H1 (cell line): ENCODE measurements at regions not wholly inside any gene's neighbourhood (a gene's known extent, or its start where the extent isn't known, plus 50 kb on each side); places are given as distances from the start of the nearest gene placed in this dataset.

ENCODE experiments used
- CTCF ChIA-PET: fragments of 300-600 bp; sonication (Branson Sonifier 250); formaldehyde crosslinking; loops from one replicate; lab custom pipeline; 2021; ENCODE audit not compliant: partially characterized antibody; lab: Charles Lee
- POLR2A ChIA-PET: fragments of 300-600 bp; sonication (Branson Sonifier 250); formaldehyde crosslinking; loops from one replicate; lab custom pipeline; 2021; ENCODE audit warnings: inconsistent platforms; ENCODE audit not compliant: partially characterized antibody; lab: Charles Lee
- DNase-seq, 2 experiments: peaks; one replicate each; pipeline versions ENCODE4 v3.0.0 to v3.0.0-alpha.2; 2010 to 2022; ENCODE audit warnings: low spot score in 2 of 2, low read depth in 1 of 2, mixed read lengths in 1 of 2
- FAIRE-seq: peaks from 2 replicates; lab custom pipeline; 2011; peaks lifted over from hg19 to GRCh38; lab: Jason Lieb, UNC
- H2AFZ ChIP-seq: 2 replicates; pipeline ENCODE4 v1.8.1; 2012; ENCODE audit warnings: low read length, inconsistent platforms
- H2AK5ac ChIP-seq: 2 replicates; pipeline ENCODE4 v1.6.1; 2013; ENCODE audit warnings: low read depth, low read length
- H2BK120ac ChIP-seq: replicated peaks from 2 replicates; pipeline ENCODE3; 2013; ENCODE audit warnings: low read depth, low read length, inconsistent platforms
- H2BK12ac ChIP-seq: 2 replicates; pipeline ENCODE4 v1.6.1; 2013; ENCODE audit warnings: low read depth, low read length
- H2BK15ac ChIP-seq: 2 replicates; pipeline ENCODE4 v1.6.1; 2013; ENCODE audit warnings: low read length
- H2BK20ac ChIP-seq: 2 replicates; pipeline ENCODE4 v1.6.1; 2013; ENCODE audit warnings: low read length
- H2BK5ac ChIP-seq: 2 replicates; pipeline ENCODE4 v1.6.1; 2013; ENCODE audit warnings: low read depth, low read length
- H3K14ac ChIP-seq: 2 replicates; pipeline ENCODE4 v1.6.1; 2013; ENCODE audit warnings: inconsistent platforms; ENCODE audit not compliant: insufficient read length
- H3K18ac ChIP-seq: 2 replicates; pipeline ENCODE4 v1.6.1; 2013; ENCODE audit warnings: low read length; ENCODE audit errors: extremely low read depth
- H3K23ac ChIP-seq: 2 replicates; pipeline ENCODE4 v1.6.1; 2013; ENCODE audit warnings: inconsistent platforms; ENCODE audit not compliant: insufficient read length
- H3K23me2 ChIP-seq: 2 replicates; pipeline ENCODE4 v1.6.1; 2013; ENCODE audit warnings: low read depth, low read length
- H3K27ac ChIP-seq: 2 replicates; pipeline ENCODE4 v1.6.1; 2011; ENCODE audit warnings: low read depth, low read length, inconsistent platforms
- H3K27me3 ChIP-seq, 4 experiments: replicated peaks in 1 of 4; 1 replicate in 1 of 4; 2 replicates in 3 of 4; pipeline versions ENCODE4 v1.6.1 to v1.8.1; 2011 to 2013; ENCODE audit warnings: low read length in 3 of 4, mild to moderate bottlenecking in 3 of 4, inconsistent platforms in 2 of 4, mixed read lengths in 2 of 4, moderate library complexity in 1 of 4; ENCODE audit not compliant: control insufficient read depth in 3 of 4, insufficient read depth in 3 of 4; ENCODE audit errors: extremely low read depth in 1 of 4
- H3K36me3 ChIP-seq, 4 experiments: 2 replicates each; pipeline versions ENCODE4 v1.6.1 to v1.8.1; 2011 to 2013; ENCODE audit warnings: mild to moderate bottlenecking in 4 of 4, low read length in 3 of 4, moderate library complexity in 2 of 4, control low read depth in 1 of 4, inconsistent platforms in 1 of 4; ENCODE audit not compliant: insufficient read depth in 4 of 4, control insufficient read depth in 2 of 4
- H3K4ac ChIP-seq: replicated peaks from 2 replicates; pipeline ENCODE3; 2013; ENCODE audit warnings: low read length, low read depth, mixed read lengths, inconsistent platforms; ENCODE audit not compliant: insufficient read length
- H3K4me1 ChIP-seq, 4 experiments: replicated peaks in 1 of 4; 1 replicate in 1 of 4; 2 replicates in 3 of 4; pipeline versions ENCODE4 v1.6.1 to v1.8.1; 2011 to 2013; ENCODE audit warnings: low read length in 3 of 4, inconsistent platforms in 2 of 4, mixed read lengths in 1 of 4; ENCODE audit not compliant: insufficient read depth in 4 of 4, control insufficient read depth in 3 of 4
- H3K4me2 ChIP-seq, 2 experiments: 2 replicates each; pipeline versions ENCODE4 v1.6.1 to v1.8.1; 2011 to 2013; ENCODE audit warnings: low read depth in 2 of 2, low read length in 2 of 2, control low read depth in 1 of 2, inconsistent platforms in 1 of 2, mild to moderate bottlenecking in 1 of 2; ENCODE audit not compliant: insufficient read depth in 1 of 2
- H3K4me3 ChIP-seq, 4 experiments: fragments of 200-600, 300-600 bp in 1 of 4; sonication (generic), shearing (Covaris generic), sonication (Bioruptor Twin) in 1 of 4; 2 replicates each; pipeline versions ENCODE4 v1.5.1 to v1.8.1; 2011 to 2016; ENCODE audit warnings: low read length in 4 of 4, low read depth in 3 of 4, control low read depth in 2 of 4, inconsistent platforms in 2 of 4, mild to moderate bottlenecking in 2 of 4, mixed read lengths in 1 of 4, moderate library complexity in 1 of 4; ENCODE audit not compliant: insufficient read depth in 2 of 4; ENCODE audit errors: extremely low read depth in 1 of 4
- H3K56ac ChIP-seq: replicated peaks from 2 replicates; pipeline ENCODE3; 2013; ENCODE audit warnings: low read depth, mild to moderate bottlenecking, mixed read lengths, low read length, inconsistent platforms; ENCODE audit not compliant: insufficient read length
- H3K79me1 ChIP-seq: 2 replicates; pipeline ENCODE4 v1.6.1; 2013; ENCODE audit warnings: low read depth, low read length, control low read depth
- H3K79me2 ChIP-seq, 2 experiments: 2 replicates each; pipeline versions ENCODE4 v1.6.1 to v1.8.1; 2012 to 2013; ENCODE audit warnings: low read length in 2 of 2, mild to moderate bottlenecking in 2 of 2, inconsistent platforms in 1 of 2; ENCODE audit not compliant: insufficient read depth in 2 of 2, control insufficient read depth in 1 of 2
- H3K9ac ChIP-seq, 4 experiments: replicated peaks in 1 of 4; 1 replicate in 1 of 4; 2 replicates in 3 of 4; pipeline versions ENCODE4 v1.6.1 to v1.8.1; 2011 to 2013; ENCODE audit warnings: low read depth in 3 of 4, low read length in 3 of 4, control low read depth in 2 of 4, mild to moderate bottlenecking in 2 of 4, moderate library complexity in 2 of 4, inconsistent platforms in 1 of 4; ENCODE audit errors: extremely low read depth in 1 of 4
- H3K9me3 ChIP-seq, 2 experiments: 2 replicates each; pipeline versions ENCODE4 v1.6.1 to v1.8.1; 2012 to 2013; ENCODE audit warnings: mild to moderate bottlenecking in 2 of 2, moderate library complexity in 2 of 2, control low read depth in 1 of 2, inconsistent platforms in 1 of 2, low read depth in 1 of 2, low read length in 1 of 2, mixed read lengths in 1 of 2; ENCODE audit not compliant: insufficient read depth in 2 of 2
- H4K20me1 ChIP-seq, 2 experiments: replicated peaks in 1 of 2; 2 replicates each; pipeline versions ENCODE3 to v1.8.1; 2011 to 2013; ENCODE audit warnings: inconsistent platforms in 2 of 2, low read length in 2 of 2, mild to moderate bottlenecking in 1 of 2; ENCODE audit not compliant: insufficient read depth in 2 of 2, control insufficient read depth in 1 of 2
- H4K5ac ChIP-seq: 2 replicates; pipeline ENCODE4 v1.6.1; 2013; ENCODE audit warnings: low read length, low read depth, mixed read lengths, inconsistent platforms; ENCODE audit not compliant: insufficient read length
- H4K8ac ChIP-seq: 2 replicates; pipeline ENCODE4 v1.8.0; 2013; ENCODE audit warnings: mild to moderate bottlenecking, moderate library complexity, low read length, inconsistent platforms; ENCODE audit not compliant: insufficient read depth; ENCODE audit errors: extremely low read depth
- H4K91ac ChIP-seq: replicated peaks from 2 replicates; pipeline ENCODE3; 2013; ENCODE audit warnings: low read length, mixed read lengths, inconsistent platforms; ENCODE audit not compliant: insufficient read length
- ASH2L ChIP-seq: fragments of 200-600, 300-600 bp; sonication (generic); IDR thresholded peaks from one replicate; pipeline ENCODE4 v1.7.1; 2017; ENCODE audit warnings: low read length
- BACH1 ChIP-seq: IDR thresholded peaks from 2 replicates; pipeline ENCODE4 v1.6.1; 2012; ENCODE audit warnings: low read length, improper control_type of control experiment
- BRCA1 ChIP-seq: IDR thresholded peaks from 2 replicates; pipeline ENCODE4 v1.6.1; 2012; ENCODE audit warnings: low read depth, low read length, improper control_type of control experiment
- CBX5 ChIP-seq: fragments of 300-800, 300-1000 bp; sonication (generic); IDR thresholded peaks from 2 replicates; pipeline ENCODE4 v1.7.1; 2016; ENCODE audit warnings: antibody characterized with exemption, low read length, low read depth
- FOSL1 ChIP-seq: IDR thresholded peaks from 2 replicates; pipeline ENCODE4 v1.6.1; 2011; ENCODE audit warnings: mild to moderate bottlenecking, low read depth, low read length, moderate library complexity; ENCODE audit not compliant: insufficient read depth
- NANOG ChIP-seq: IDR thresholded peaks from 2 replicates; pipeline ENCODE4 v1.6.1; 2011; ENCODE audit warnings: low read length, low read depth, mild to moderate bottlenecking, inconsistent platforms; ENCODE audit not compliant: insufficient read depth, poor library complexity, severe bottlenecking
- NRF1 ChIP-seq: IDR thresholded peaks from 2 replicates; pipeline ENCODE4 v1.6.1; 2011; ENCODE audit warnings: mild to moderate bottlenecking, low read depth, low read length, improper control_type of control experiment
- PHF8 ChIP-seq: fragments of 200-600 bp; sonication (generic); conservative IDR thresholded peaks from 2 replicates; pipeline ENCODE4 v1.7.1; 2012; ENCODE audit warnings: low read depth, mild to moderate bottlenecking, inconsistent platforms, low read length, moderate library complexity
- RFX5 ChIP-seq: IDR thresholded peaks from 2 replicates; pipeline ENCODE4 v1.6.1; 2011; ENCODE audit warnings: low read depth, low read length, improper control_type of control experiment, borderline replicate concordance
- SAP30 ChIP-seq: fragments of 300-600 bp; sonication (generic); IDR thresholded peaks from 2 replicates; pipeline ENCODE4 v1.7.1; 2012; ENCODE audit warnings: low read length, moderate library complexity, mild to moderate bottlenecking, inconsistent platforms; ENCODE audit not compliant: insufficient read depth, insufficient replicate concordance
- SIN3A ChIP-seq, 2 experiments: IDR thresholded peaks in 1 of 2; conservative IDR thresholded peaks in 1 of 2; 2 replicates each; pipeline ENCODE4 v1.6.1; 2011 to 2012; ENCODE audit warnings: low read length in 2 of 2, improper control_type of control experiment in 1 of 2, low read depth in 1 of 2, mild to moderate bottlenecking in 1 of 2
- SP1 ChIP-seq: IDR thresholded peaks from 2 replicates; pipeline ENCODE4 v1.6.1; 2011; ENCODE audit warnings: low read depth, low read length
- SP4 ChIP-seq: IDR thresholded peaks from 2 replicates; pipeline ENCODE4 v1.6.1; 2012; ENCODE audit warnings: low read length, inconsistent platforms
- TAF1 ChIP-seq: IDR thresholded peaks from 2 replicates; pipeline ENCODE4 v1.6.1; 2011; ENCODE audit warnings: mild to moderate bottlenecking, low read depth, low read length
- TBP ChIP-seq: IDR thresholded peaks from 2 replicates; pipeline ENCODE4 v1.6.1; 2011; ENCODE audit warnings: low read depth, low read length, improper control_type of control experiment
- YY1 ChIP-seq: IDR thresholded peaks from 2 replicates; pipeline ENCODE4 v1.6.1; 2011; ENCODE audit warnings: low read depth, mild to moderate bottlenecking, low read length
- WGBS, 2 experiments: shearing (Covaris generic) in 1 of 2; methylation state at CpG; one replicate each; pipeline versions ENCODE4 v1.1.6 to v1.1.7; 2013 to 2015; ENCODE audit warnings: low lambda C conversion rate in 2 of 2, mixed read lengths in 2 of 2, inconsistent platforms in 1 of 2, low coverage in 1 of 2, missing lambda C conversion rate in 1 of 2; ENCODE audit not compliant: insufficient replicate concordance in 2 of 2, insufficient coverage in 1 of 2, insufficient read length in 1 of 2; ENCODE audit errors: extremely low coverage in 1 of 2, missing lambda C conversion rate in 1 of 2; 5-methylcytosine and 5-hydroxymethylcytosine counted together

- H3K27ac ChIP-seq = no peak overlapping the region
- no peak overlapping the region for H3K4me2 ChIP-seq
- no peak overlapping the region for H2BK20ac ChIP-seq
- H3K4me3 ChIP-seq = no peak overlapping the region
- no peak overlapping the region for H4K91ac ChIP-seq
- H3K4ac ChIP-seq = no peak overlapping the region
- no peak for DNase-seq
- H3K4me1 ChIP-seq = peaks cover 0 to 14% (median 6%) of the 10 kb centered on the region in 4 experiments; a peak in 4 of 7 replicates
- H3K9me3 ChIP-seq = no peaks in the 10 kb centered on the region
- no peak overlapping the region for H2BK15ac ChIP-seq
- WGBS, 2 experiments = 81% methylated on average over 1 of the region's 1 CpG; no CpG with 5 or more reads in 1 of the 2 experiments
- H3K14ac ChIP-seq = no peak overlapping the region
- H2AFZ ChIP-seq = no peak overlapping the region
- H3K79me1 ChIP-seq = no peaks in the 10 kb centered on the region
- no peak overlapping the region for H2BK120ac ChIP-seq
- ChIA-PET CTCF (no interaction called here), POLR2A (no interaction called here)
- no peaks in the 10 kb centered on the region for H4K20me1 ChIP-seq
- H2BK12ac ChIP-seq = no peak overlapping the region
- FAIRE-seq = no peak
- no peak overlapping the region for H2AK5ac ChIP-seq
- H4K5ac ChIP-seq = no peak overlapping the region
- H4K8ac ChIP-seq = no peak overlapping the region
- no peak overlapping the region for H3K23ac ChIP-seq
- H3K79me2 ChIP-seq = no peaks in the 10 kb centered on the region
- H3K27me3 ChIP-seq = peaks cover 0 to 2% (median 1%) of the 10 kb centered on the region in 4 experiments; a peak in 3 of 7 replicates
- no peaks in the 10 kb centered on the region for H3K36me3 ChIP-seq
- no peak overlapping the region for H3K18ac ChIP-seq
- H3K56ac ChIP-seq = no peak overlapping the region
- no peak overlapping the region for H2BK5ac ChIP-seq
- no peak overlapping the region for H3K9ac ChIP-seq
- no peaks in the 10 kb centered on the region for H3K23me2 ChIP-seq
- TF ChIP-seq ASH2L = no peak
- TF ChIP-seq TBP = no peak
- no peak for TF ChIP-seq SP4
- TF ChIP-seq BACH1 = no peak
- no peak for TF ChIP-seq NANOG
- no peak for TF ChIP-seq YY1
- no peak for TF ChIP-seq BRCA1
- no peak for TF ChIP-seq CBX5
- no peak for TF ChIP-seq FOSL1
- TF ChIP-seq SAP30 = no peak
- TF ChIP-seq SIN3A (conservative IDR thresholded peaks at IDR 0.05 in 1 of 2, IDR thresholded peaks at IDR 0.05 in 1 of 2; ENCODE audit: low read depth in 1 of 2, low read length in 2 of 2) = no peak
- TF ChIP-seq PHF8 = no peak
- TF ChIP-seq SP1 = no peak
- TF ChIP-seq NRF1 = no peak
- no peak for TF ChIP-seq TAF1
- no peak for TF ChIP-seq RFX5
Measured at GRCh38 chr3:182138393-182138792, 426.7 kb downstream of the SOX2 start.
